H1 (cell line): ENCODE measurements at regions not wholly inside any gene's neighbourhood (a gene's known extent, or its start where the extent isn't known, plus 50 kb on each side); places are given as distances from the start of the nearest gene placed in this dataset.

Experiments used
- CTCF ChIA-PET: fragments of 300-600 bp; sonication (Branson Sonifier 250); formaldehyde crosslinking; loops from one replicate; lab custom pipeline; 2021; ENCODE audit not compliant: partially characterized antibody; lab: Charles Lee
- POLR2A ChIA-PET: fragments of 300-600 bp; sonication (Branson Sonifier 250); formaldehyde crosslinking; loops from one replicate; lab custom pipeline; 2021; ENCODE audit warnings: inconsistent platforms; ENCODE audit not compliant: partially characterized antibody; lab: Charles Lee
- DNase-seq, 2 experiments: peaks; one replicate each; pipeline versions ENCODE4 v3.0.0 to v3.0.0-alpha.2; 2010 to 2022; ENCODE audit warnings: low spot score in 2 of 2, low read depth in 1 of 2, mixed read lengths in 1 of 2
- FAIRE-seq: peaks from 2 replicates; lab custom pipeline; 2011; peaks lifted over from hg19 to GRCh38; lab: Jason Lieb, UNC
- H2AFZ ChIP-seq: 2 replicates; pipeline ENCODE4 v1.8.1; 2012; ENCODE audit warnings: low read length, inconsistent platforms
- H2AK5ac ChIP-seq: 2 replicates; pipeline ENCODE4 v1.6.1; 2013; ENCODE audit warnings: low read depth, low read length
- H2BK120ac ChIP-seq: replicated peaks from 2 replicates; pipeline ENCODE3; 2013; ENCODE audit warnings: low read depth, low read length, inconsistent platforms
- H2BK12ac ChIP-seq: 2 replicates; pipeline ENCODE4 v1.6.1; 2013; ENCODE audit warnings: low read depth, low read length
- H2BK15ac ChIP-seq: 2 replicates; pipeline ENCODE4 v1.6.1; 2013; ENCODE audit warnings: low read length
- H2BK20ac ChIP-seq: 2 replicates; pipeline ENCODE4 v1.6.1; 2013; ENCODE audit warnings: low read length
- H2BK5ac ChIP-seq: 2 replicates; pipeline ENCODE4 v1.6.1; 2013; ENCODE audit warnings: low read depth, low read length
- H3K14ac ChIP-seq: 2 replicates; pipeline ENCODE4 v1.6.1; 2013; ENCODE audit warnings: inconsistent platforms; ENCODE audit not compliant: insufficient read length
- H3K18ac ChIP-seq: 2 replicates; pipeline ENCODE4 v1.6.1; 2013; ENCODE audit warnings: low read length; ENCODE audit errors: extremely low read depth
- H3K23ac ChIP-seq: 2 replicates; pipeline ENCODE4 v1.6.1; 2013; ENCODE audit warnings: inconsistent platforms; ENCODE audit not compliant: insufficient read length
- H3K23me2 ChIP-seq: 2 replicates; pipeline ENCODE4 v1.6.1; 2013; ENCODE audit warnings: low read depth, low read length
- H3K27ac ChIP-seq: 2 replicates; pipeline ENCODE4 v1.6.1; 2011; ENCODE audit warnings: low read depth, low read length, inconsistent platforms
- H3K27me3 ChIP-seq, 4 experiments: replicated peaks in 1 of 4; 1 replicate in 1 of 4; 2 replicates in 3 of 4; pipeline versions ENCODE4 v1.6.1 to v1.8.1; 2011 to 2013; ENCODE audit warnings: low read length in 3 of 4, mild to moderate bottlenecking in 3 of 4, inconsistent platforms in 2 of 4, mixed read lengths in 2 of 4, moderate library complexity in 1 of 4; ENCODE audit not compliant: control insufficient read depth in 3 of 4, insufficient read depth in 3 of 4; ENCODE audit errors: extremely low read depth in 1 of 4
- H3K36me3 ChIP-seq, 4 experiments: 2 replicates each; pipeline versions ENCODE4 v1.6.1 to v1.8.1; 2011 to 2013; ENCODE audit warnings: mild to moderate bottlenecking in 4 of 4, low read length in 3 of 4, moderate library complexity in 2 of 4, control low read depth in 1 of 4, inconsistent platforms in 1 of 4; ENCODE audit not compliant: insufficient read depth in 4 of 4, control insufficient read depth in 2 of 4
- H3K4ac ChIP-seq: replicated peaks from 2 replicates; pipeline ENCODE3; 2013; ENCODE audit warnings: low read length, low read depth, mixed read lengths, inconsistent platforms; ENCODE audit not compliant: insufficient read length
- H3K4me1 ChIP-seq, 4 experiments: replicated peaks in 1 of 4; 1 replicate in 1 of 4; 2 replicates in 3 of 4; pipeline versions ENCODE4 v1.6.1 to v1.8.1; 2011 to 2013; ENCODE audit warnings: low read length in 3 of 4, inconsistent platforms in 2 of 4, mixed read lengths in 1 of 4; ENCODE audit not compliant: insufficient read depth in 4 of 4, control insufficient read depth in 3 of 4
- H3K4me2 ChIP-seq, 2 experiments: 2 replicates each; pipeline versions ENCODE4 v1.6.1 to v1.8.1; 2011 to 2013; ENCODE audit warnings: low read depth in 2 of 2, low read length in 2 of 2, control low read depth in 1 of 2, inconsistent platforms in 1 of 2, mild to moderate bottlenecking in 1 of 2; ENCODE audit not compliant: insufficient read depth in 1 of 2
- H3K4me3 ChIP-seq, 4 experiments: fragments of 200-600, 300-600 bp in 1 of 4; sonication (generic), shearing (Covaris generic), sonication (Bioruptor Twin) in 1 of 4; 2 replicates each; pipeline versions ENCODE4 v1.5.1 to v1.8.1; 2011 to 2016; ENCODE audit warnings: low read length in 4 of 4, low read depth in 3 of 4, control low read depth in 2 of 4, inconsistent platforms in 2 of 4, mild to moderate bottlenecking in 2 of 4, mixed read lengths in 1 of 4, moderate library complexity in 1 of 4; ENCODE audit not compliant: insufficient read depth in 2 of 4; ENCODE audit errors: extremely low read depth in 1 of 4
- H3K56ac ChIP-seq: replicated peaks from 2 replicates; pipeline ENCODE3; 2013; ENCODE audit warnings: low read depth, mild to moderate bottlenecking, mixed read lengths, low read length, inconsistent platforms; ENCODE audit not compliant: insufficient read length
- H3K79me1 ChIP-seq: 2 replicates; pipeline ENCODE4 v1.6.1; 2013; ENCODE audit warnings: low read depth, low read length, control low read depth
- H3K79me2 ChIP-seq, 2 experiments: 2 replicates each; pipeline versions ENCODE4 v1.6.1 to v1.8.1; 2012 to 2013; ENCODE audit warnings: low read length in 2 of 2, mild to moderate bottlenecking in 2 of 2, inconsistent platforms in 1 of 2; ENCODE audit not compliant: insufficient read depth in 2 of 2, control insufficient read depth in 1 of 2
- H3K9ac ChIP-seq, 4 experiments: replicated peaks in 1 of 4; 1 replicate in 1 of 4; 2 replicates in 3 of 4; pipeline versions ENCODE4 v1.6.1 to v1.8.1; 2011 to 2013; ENCODE audit warnings: low read depth in 3 of 4, low read length in 3 of 4, control low read depth in 2 of 4, mild to moderate bottlenecking in 2 of 4, moderate library complexity in 2 of 4, inconsistent platforms in 1 of 4; ENCODE audit errors: extremely low read depth in 1 of 4
- H3K9me3 ChIP-seq, 2 experiments: 2 replicates each; pipeline versions ENCODE4 v1.6.1 to v1.8.1; 2012 to 2013; ENCODE audit warnings: mild to moderate bottlenecking in 2 of 2, moderate library complexity in 2 of 2, control low read depth in 1 of 2, inconsistent platforms in 1 of 2, low read depth in 1 of 2, low read length in 1 of 2, mixed read lengths in 1 of 2; ENCODE audit not compliant: insufficient read depth in 2 of 2
- H4K20me1 ChIP-seq, 2 experiments: replicated peaks in 1 of 2; 2 replicates each; pipeline versions ENCODE3 to v1.8.1; 2011 to 2013; ENCODE audit warnings: inconsistent platforms in 2 of 2, low read length in 2 of 2, mild to moderate bottlenecking in 1 of 2; ENCODE audit not compliant: insufficient read depth in 2 of 2, control insufficient read depth in 1 of 2
- H4K5ac ChIP-seq: 2 replicates; pipeline ENCODE4 v1.6.1; 2013; ENCODE audit warnings: low read length, low read depth, mixed read lengths, inconsistent platforms; ENCODE audit not compliant: insufficient read length
- H4K8ac ChIP-seq: 2 replicates; pipeline ENCODE4 v1.8.0; 2013; ENCODE audit warnings: mild to moderate bottlenecking, moderate library complexity, low read length, inconsistent platforms; ENCODE audit not compliant: insufficient read depth; ENCODE audit errors: extremely low read depth
- H4K91ac ChIP-seq: replicated peaks from 2 replicates; pipeline ENCODE3; 2013; ENCODE audit warnings: low read length, mixed read lengths, inconsistent platforms; ENCODE audit not compliant: insufficient read length
- BCL11A ChIP-seq, 2 experiments: IDR thresholded peaks; one replicate each; pipeline ENCODE4 v1.6.1; 2011; ENCODE audit warnings: low read depth in 2 of 2, low read length in 2 of 2, mild to moderate bottlenecking in 2 of 2
- WGBS, 2 experiments: shearing (Covaris generic) in 1 of 2; methylation state at CpG; one replicate each; pipeline versions ENCODE4 v1.1.6 to v1.1.7; 2013 to 2015; ENCODE audit warnings: low lambda C conversion rate in 2 of 2, mixed read lengths in 2 of 2, inconsistent platforms in 1 of 2, low coverage in 1 of 2, missing lambda C conversion rate in 1 of 2; ENCODE audit not compliant: insufficient replicate concordance in 2 of 2, insufficient coverage in 1 of 2, insufficient read length in 1 of 2; ENCODE audit errors: extremely low coverage in 1 of 2, missing lambda C conversion rate in 1 of 2; 5-methylcytosine and 5-hydroxymethylcytosine counted together

DNA sequence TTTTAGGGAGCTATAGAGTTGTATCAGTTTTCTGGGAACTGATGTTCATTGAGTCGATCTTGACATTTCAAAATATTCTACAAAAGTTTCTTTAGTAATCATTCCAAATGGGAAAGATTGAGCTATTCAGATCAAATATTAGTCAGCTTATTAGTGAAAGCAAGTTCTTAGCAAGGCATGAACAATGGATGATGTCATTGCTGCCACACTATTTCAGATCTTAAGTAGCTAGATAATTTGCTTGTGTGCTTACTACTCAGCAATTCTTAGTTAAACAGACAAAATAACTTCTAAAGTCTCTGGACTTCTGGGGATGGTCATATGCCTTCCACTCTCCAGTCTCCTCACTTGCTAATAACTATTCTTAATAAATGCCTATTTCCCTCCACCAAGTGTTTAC lies 69.0 kb upstream of the CDH8 start:
- Histone ChIP-seq H4K5ac (no peak overlapping the region), H3K27ac (no peak overlapping the region), H3K18ac (no peak overlapping the region), H3K23ac (no peak overlapping the region), H3K4me2 (no peak overlapping the region), H2AK5ac (no peak overlapping the region), H3K79me1 (no peaks in the 10 kb centered on the region), H3K9me3 (peaks cover 4% of the 10 kb centered on the region in 2 experiments; a peak in 2 of 4 replicates), H4K8ac (no peak overlapping the region), H3K9ac (no peak overlapping the region), H2BK5ac (no peak overlapping the region), H4K20me1 (no peaks in the 10 kb centered on the region), H3K23me2 (no peaks in the 10 kb centered on the region; the same call in 1 of the 2 replicates), H3K36me3 (0 out of 8 replicates have a peak, but pooled peaks cover 0 to 2% (median 0%) of the 10 kb centered on the region in 4 experiments), H2BK120ac (no peak overlapping the region), H3K56ac (no peak overlapping the region), H3K4ac (no peak overlapping the region), H2BK15ac (no peak overlapping the region), H3K4me1 (peaks cover 0 to 7% (median 1%) of the 10 kb centered on the region in 4 experiments; a peak in 2 of 7 replicates), H2AFZ (no peak overlapping the region), H3K27me3 (no peaks in the 10 kb centered on the region), H2BK20ac (no peak overlapping the region), H4K91ac (no peak overlapping the region), H3K14ac (no peak overlapping the region), H3K79me2 (no peaks in the 10 kb centered on the region), H2BK12ac (no peak overlapping the region), H3K4me3 (no peak overlapping the region)
- POLR2A ChIA-PET, result no interaction called here
- FAIRE-seq, result no peak
- CTCF ChIA-PET, result interaction anchor here (1.2 to 2.0 kb wide), 3 partner anchors 12 to 36 kb away, joined by 3 to 8 read pairs (median 6); no protein-coding TSS in a partner anchor
- 81% methylated on average over 1 of the region's 1 CpG; no CpG with 5 or more reads in 1 of the 2 experiments for WGBS, 2 experiments
- DNase-seq, result no peak
- no peak for TF ChIP-seq BCL11A (IDR thresholded peaks at IDR 0.05; ENCODE audit: low read depth in 2 of 2, low read length in 2 of 2)
